ENCODE measurements at regions not wholly inside any gene's neighbourhood (a gene's known extent, or its start where the extent isn't known, plus 50 kb on each side); places are given as distances from the start of the nearest gene placed in this dataset.

DNA sequence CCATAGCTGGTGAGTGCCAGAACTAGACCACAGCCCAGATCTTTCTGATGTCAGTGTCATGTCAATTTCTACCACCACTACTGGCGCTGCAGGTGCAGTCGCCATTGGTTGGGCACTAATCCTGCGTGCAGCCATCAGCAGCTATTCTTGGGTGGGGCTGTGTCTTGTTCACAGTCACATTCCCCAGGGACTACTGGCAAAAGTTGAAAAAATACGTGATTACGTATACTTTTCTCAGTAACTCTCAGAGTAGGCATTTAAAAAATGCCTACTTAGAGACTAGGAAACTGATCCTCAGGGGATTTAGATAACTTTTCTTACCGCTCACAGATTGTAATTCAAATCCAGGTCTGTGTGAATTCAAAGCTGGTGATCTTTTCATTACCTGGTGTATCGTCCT is 127.7 kb downstream of the ADAMTS15 start:
- no peak for ATAC-seq (ENCODE audit: low FRiP score)
- TF ChIP-seq, protein P1, sequence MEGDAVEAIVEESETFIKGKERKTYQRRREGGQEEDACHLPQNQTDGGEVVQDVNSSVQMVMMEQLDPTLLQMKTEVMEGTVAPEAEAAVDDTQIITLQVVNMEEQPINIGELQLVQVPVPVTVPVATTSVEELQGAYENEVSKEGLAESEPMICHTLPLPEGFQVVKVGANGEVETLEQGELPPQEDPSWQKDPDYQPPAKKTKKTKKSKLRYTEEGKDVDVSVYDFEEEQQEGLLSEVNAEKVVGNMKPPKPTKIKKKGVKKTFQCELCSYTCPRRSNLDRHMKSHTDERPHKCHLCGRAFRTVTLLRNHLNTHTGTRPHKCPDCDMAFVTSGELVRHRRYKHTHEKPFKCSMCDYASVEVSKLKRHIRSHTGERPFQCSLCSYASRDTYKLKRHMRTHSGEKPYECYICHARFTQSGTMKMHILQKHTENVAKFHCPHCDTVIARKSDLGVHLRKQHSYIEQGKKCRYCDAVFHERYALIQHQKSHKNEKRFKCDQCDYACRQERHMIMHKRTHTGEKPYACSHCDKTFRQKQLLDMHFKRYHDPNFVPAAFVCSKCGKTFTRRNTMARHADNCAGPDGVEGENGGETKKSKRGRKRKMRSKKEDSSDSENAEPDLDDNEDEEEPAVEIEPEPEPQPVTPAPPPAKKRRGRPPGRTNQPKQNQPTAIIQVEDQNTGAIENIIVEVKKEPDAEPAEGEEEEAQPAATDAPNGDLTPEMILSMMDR (IDR thresholded peaks at IDR 0.05) = no peak
- DNase-seq (ENCODE audit: low spot score) = no peak

DNA sequence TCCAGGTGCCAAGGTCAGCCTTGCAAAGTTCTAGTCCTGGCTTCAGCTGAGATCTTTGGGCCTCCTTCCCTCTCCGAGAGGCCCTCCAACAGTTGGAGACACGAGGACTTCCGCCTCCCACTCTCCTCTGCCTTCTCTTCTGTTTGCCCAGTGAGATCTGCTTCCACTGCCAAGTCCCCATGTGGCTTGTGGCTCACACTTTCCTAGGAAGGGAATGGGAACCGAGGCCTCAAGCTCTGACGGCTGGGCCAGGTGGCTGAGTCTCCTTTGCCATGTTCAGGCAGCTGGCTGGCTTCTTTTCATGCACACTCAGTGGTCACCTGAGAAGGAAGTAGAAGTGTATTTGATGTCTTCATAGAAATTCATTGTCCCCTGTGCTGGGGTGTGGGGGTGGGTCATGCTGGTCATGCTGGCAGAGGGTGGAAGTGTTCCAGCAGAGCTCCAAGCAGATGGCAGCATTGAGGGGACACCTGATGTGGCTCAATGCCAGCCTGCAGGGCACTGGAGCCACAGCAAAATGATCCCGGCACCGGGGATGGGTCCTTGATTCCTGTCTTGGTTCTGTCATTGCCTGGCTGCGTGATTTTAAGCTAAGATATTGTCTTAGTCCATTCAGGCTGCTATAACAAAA is 130.4 kb downstream of the ADAMTS15 start:
- no peak for ATAC-seq (ENCODE audit: low FRiP score)
- TF ChIP-seq, protein P1 (IDR thresholded peaks at IDR 0.05) = no peak
- DNase-seq (ENCODE audit: low spot score) = no peak

DNA sequence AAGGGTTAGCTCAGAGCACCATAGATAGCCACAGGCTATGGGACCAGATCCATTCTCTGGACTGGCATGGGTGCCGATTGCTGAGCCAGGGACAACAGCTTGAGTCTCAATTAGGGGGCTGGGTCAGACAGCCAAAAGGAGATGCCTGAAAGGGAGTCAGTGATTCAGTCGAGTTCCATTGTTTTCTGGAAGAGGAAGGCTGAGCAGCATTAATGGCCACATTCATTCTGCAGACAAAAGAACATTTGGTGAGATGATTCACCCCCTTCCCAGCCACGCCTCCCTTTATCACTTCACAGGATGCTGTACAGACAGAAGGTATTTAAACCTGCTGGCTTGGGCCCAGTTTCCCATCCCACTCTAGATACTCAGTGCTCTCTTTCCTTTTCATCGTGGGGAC is 131.9 kb downstream of the ADAMTS15 start:
- TF ChIP-seq, protein P1 (IDR thresholded peaks at IDR 0.05) = no peak
- DNase-seq (ENCODE audit: low spot score) = no peak
- ATAC-seq (ENCODE audit: low FRiP score) = peak; percentile 69

DNA sequence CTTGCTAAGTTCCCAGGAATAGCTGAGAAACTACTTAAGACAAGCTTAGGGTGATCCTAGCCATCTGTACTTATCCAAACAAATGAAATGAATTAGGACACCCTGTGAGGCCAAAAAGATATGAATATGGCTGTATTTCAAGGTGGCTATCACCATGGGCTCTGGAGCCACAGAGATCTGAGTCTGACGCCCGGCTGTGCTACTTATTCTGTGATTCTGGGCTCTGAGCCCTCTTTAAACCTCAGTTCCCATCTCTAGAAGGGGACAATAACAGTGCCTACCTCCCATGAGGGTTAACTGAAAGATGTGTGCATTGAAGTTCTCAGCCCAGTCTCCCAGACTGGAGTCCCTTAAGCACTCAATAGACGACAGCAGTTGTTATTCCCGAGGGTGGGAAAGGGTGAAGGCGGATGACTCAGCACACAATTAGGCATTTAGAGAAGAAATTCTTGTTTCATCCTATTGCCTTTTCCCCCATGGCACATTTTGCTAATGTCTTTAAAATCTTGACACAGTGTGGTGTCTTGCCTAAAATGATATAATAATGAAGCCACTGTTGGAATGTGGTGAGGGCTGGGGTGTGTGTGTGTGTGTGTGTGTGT is 132.5 kb downstream of the ADAMTS15 start:
- ATAC-seq (ENCODE audit: low FRiP score) = peak; percentile 46
- no peak for DNase-seq (ENCODE audit: low spot score)
- TF ChIP-seq, protein P1 (IDR thresholded peaks at IDR 0.05) = no peak

DNA sequence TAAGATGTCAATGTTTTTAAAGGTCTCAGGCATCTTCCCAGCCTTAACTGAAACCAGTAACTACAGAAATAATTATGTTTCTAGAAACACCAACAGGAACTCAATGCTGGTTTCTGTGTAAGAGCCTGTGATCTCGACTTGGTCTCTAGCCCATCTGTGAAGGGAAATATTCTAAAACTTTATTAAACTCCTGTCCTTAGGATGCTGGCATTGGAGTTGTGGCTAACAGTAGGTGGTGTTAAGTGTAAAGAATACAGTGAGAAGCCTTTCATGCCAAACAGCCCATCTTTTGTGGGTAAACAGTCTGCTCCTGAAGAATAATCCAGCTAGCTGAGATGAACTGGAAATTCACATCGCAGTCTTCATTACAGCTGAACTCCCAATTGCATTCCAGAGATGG is 133.2 kb downstream of the ADAMTS15 start:
- no peak for ATAC-seq (ENCODE audit: low FRiP score)
- TF ChIP-seq, protein P1 (IDR thresholded peaks at IDR 0.05) = no peak
- DNase-seq (ENCODE audit: low spot score) = no peak

DNA sequence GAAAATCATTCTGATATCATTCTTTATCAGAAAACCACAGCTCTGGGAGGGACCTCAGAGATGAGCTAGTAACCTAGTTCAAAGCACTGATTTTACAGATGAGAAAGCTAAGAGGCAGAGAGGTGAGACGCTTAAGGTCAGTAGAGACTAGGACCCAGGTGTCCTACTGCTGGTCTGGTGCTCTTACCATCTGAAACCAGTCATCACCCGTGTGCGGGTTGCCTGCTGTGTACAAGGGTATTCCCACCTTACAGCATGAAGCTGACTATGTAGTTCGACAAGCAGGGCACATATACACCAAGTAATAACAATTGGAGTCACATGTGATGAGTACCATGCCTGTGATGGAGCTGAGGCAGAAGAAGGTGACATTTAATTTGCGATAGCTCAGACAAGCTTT is 133.7 kb downstream of the ADAMTS15 start:
- TF ChIP-seq, protein P1 (IDR thresholded peaks at IDR 0.05) = no peak
- no peak for ATAC-seq (ENCODE audit: low FRiP score)
- no peak for DNase-seq (ENCODE audit: low spot score)

DNA sequence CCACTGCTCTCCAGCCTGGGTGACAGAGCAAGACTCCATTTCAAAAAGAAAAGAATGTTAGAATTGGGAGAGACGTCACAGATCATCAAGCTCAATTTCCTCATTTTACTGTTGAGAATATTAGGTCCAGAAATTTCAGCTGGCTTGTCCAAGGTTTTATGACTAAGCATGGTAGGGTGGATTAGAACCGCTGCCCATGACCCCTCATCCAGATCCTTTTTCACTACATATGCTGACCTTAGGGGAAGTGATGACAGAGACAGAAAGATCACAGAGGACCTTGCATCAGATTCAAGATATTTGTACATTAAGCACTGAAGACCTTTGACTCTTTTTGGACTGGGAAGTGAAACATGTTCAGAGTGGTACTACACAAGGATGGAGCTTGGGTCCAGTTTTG is 134.5 kb downstream of the ADAMTS15 start:
- TF ChIP-seq, protein P1 (IDR thresholded peaks at IDR 0.05) = no peak
- DNase-seq (ENCODE audit: low spot score) = no peak
- no peak for ATAC-seq (ENCODE audit: low FRiP score)
